CD4-positive, alpha-beta T cell treated with Interleukin-17A for 4 hours (primary cell): ENCODE measurements at regions not wholly inside any gene's neighbourhood (a gene's known extent, or its start where the extent isn't known, plus 50 kb on each side); places are given as distances from the start of the nearest gene placed in this dataset.
"Not testable (repeated sequence)": the region's sequence is repeated elsewhere in the genome, so short reads cannot be mapped to it uniquely, and the experiment has no call there.

Source experiments
- DNase-seq: peaks from one replicate; pipeline ENCODE4 v3.0.0-alpha.2; 2020; ENCODE audit warnings: mixed read lengths

DNA sequence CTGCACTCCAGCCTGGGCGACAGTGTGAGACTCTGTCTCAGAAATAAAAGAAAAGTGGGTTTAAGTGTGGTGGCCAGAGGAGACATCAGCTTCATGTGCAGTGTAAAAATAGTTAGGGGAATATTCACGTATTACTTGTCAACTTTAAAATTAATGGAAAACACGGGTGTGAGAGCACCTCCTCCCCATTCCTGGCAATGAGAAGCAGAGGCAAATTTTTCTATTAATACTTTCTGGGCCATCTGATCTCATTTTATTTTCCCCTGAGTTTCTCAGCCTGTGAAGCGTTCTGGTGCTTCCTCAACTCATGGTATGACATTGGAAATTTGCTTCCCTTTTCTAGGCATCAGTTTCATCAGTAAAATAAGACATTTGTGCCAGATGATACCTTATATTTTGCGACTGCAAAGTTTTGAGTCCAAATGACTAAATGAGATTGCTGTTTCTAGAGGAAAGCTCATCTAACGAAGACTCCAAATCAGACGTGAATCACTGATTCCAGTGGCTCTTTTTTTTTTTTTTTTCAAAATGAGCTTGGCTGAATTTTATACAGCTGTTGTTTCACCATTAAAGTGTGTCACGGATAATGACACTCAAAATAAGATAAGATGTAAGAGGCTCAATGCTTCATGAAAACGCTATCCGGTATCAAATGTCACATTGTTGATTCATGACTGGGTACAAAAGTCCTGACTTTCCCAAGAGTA, 104.6 kb downstream of the MSX2 start:
- DNase-seq: no peak

DNA sequence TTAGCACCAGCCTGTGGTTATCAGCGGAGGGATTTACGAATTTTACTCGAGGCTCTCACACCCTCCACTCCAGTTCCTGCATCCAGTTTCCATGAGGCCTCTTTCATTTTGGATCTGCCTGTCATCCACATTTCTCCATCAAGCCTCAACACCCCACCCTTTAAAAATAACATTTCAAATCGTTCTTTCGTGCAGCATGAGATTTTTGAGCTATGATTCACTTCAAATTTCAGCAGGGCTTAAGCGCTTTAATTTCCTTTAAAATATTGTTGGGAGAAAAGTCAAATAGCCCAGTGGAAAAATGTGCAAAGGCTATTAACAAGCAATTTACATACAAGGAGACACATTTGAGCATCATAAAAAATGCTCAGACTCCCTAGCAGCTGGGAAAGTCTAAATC, 103.2 kb downstream of the MSX2 start:
- DNase-seq: no peak

DNA sequence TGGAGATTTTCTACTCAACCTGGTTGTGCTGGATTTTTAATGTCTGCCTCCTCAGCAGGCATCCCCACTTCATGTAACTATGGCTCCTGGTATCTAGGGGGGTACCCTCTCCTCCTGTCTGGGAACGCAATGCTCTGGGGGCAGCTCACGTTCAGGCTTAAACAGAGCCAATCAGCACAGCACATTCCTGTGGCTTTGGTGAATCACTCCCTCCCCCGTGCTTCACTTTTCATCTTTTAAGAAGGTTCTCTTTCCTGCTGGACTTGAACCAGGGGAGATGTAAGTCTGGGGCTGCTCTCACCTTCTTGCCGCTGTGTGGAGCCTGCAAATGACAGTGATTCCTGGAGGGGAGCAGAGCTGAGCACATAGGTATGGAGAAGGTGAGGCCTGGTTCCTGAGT, 101.2 kb downstream of the MSX2 start:
- no peak for DNase-seq

DNA sequence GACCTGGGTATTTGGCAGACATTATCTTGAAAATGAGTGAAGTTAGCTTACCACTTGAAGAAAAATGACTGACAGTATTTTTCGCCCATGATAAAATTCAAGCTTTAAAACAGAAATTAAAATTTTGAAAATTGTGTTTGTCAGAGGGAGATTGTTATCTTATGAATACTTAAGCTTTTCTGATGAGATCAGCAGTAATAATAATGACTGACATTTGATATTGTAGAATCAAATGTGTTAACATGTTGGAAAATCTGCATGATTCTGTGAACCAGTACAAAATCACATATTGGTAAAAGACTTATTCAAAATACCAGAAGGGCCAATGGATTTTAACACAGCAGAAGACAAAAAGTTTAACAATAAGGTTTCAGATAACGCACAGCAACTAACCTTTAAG, 94.0 kb downstream of the MSX2 start:
- DNase-seq: no peak

DNA sequence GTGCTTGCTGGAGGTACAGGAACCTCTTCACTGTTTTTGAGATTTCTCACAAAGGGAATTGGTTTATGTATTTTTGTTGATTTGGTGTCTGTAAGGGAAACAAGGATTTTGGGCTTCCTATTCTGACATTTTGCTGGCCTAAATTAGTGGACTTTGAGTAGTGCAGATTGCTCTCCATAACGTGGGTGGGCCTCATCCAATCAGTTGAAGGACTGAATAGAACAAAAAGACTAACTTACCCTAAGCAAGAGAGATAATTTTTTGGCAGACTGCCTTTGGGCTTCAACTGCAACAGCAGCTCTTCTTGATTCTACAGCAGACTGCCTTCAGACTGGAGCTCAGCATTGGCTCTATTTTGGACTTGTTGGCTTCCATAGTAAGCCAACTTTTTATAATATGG, 93.2 kb downstream of the MSX2 start:
- no peak for DNase-seq

DNA sequence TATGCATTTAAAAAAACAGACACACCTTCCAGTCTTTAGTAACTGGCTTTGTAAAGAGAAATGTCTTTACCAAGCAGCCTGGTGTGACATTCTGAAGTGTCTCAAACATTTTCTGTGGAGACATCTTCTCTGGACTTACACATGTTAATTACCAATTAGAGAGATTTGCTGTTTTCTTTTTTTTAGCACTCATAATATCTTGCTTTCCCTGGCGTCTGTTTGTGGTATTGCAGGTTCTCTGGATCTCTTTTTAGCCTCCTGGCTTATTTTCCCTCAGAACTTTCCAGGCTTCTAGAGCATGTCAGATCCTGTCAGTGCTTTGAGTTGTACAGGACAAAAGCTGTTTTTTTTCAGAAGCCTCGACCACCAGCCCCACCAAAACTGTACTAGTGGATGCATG, 92.5 kb downstream of the MSX2 start:
- DNase-seq: no peak

DNA sequence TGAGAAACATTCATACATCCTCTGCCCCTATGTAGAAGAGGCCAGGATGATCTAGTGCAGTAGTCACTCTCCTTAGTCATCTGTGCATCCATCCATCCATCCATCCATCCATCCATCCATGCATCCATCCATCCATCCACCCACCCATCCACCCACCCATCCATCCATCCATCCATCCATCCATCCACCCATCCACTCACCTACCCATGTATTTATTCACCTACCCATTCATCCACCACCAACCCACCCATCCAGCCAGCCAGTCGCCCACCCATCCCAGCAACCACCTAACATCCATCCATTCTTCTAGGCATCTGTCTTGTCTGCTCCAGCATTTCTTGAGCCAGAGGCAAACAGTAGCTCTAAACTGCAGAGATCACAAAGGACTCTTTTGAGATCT, 87.1 kb downstream of the MSX2 start:
- no peak for DNase-seq

DNA sequence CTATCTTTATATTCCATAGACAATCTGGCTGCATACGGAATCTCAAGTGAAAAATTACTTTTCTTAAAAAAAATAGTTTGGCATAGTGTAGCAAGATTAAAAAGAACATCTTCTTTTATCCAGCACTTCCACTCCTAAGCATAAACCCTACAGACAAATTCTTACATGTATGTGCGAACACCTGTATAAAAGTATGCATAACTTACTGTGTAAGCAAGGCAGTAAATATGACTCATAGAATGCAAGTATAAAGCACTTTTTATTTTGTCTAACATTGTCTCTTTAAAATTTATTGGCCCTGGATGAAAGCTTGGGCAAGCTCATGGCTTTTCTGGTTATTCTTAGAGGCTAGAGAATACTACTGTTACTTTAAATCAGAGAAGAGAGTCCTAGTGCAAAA, 86.4 kb downstream of the MSX2 start:
- no peak for DNase-seq

DNA sequence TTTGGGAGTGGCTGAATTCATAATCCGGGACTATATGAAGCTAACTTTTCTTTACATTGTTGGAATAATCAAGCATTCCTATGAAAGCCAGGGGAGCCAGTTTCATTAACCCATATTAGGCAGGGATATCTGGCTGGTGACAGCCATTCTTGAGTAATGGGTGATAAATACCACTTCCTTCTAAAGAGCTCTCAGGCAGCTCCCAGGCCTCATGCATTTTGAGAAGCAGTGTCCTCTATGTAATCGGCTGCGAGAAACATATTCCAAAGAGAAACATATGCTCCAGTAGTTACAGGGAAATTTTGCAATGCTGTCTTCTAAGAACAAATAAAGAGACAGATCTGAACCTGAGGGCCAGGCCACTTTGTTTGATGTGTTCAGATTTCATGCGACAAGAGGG, 83.1 kb downstream of the MSX2 start:
- no peak for DNase-seq

DNA sequence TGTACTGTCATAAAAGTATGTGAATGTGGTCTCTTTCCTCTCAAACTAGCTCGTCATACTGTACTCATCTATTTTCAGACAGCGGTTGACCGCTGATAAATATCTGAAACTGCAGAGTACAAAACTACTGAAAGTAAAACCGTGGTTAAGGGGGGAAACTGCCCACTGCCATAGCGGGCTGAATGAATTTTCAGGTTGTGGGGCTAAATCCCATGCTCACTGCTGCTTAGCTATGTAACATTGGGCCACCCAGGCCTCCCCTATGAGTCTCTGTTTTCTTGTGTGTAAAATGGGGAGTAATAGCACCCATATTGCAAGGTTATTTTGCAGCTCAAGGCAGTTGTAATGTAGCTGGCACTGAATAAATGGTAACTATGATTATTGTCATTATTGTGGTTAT, 82.3 kb downstream of the MSX2 start:
- no peak for DNase-seq

DNA sequence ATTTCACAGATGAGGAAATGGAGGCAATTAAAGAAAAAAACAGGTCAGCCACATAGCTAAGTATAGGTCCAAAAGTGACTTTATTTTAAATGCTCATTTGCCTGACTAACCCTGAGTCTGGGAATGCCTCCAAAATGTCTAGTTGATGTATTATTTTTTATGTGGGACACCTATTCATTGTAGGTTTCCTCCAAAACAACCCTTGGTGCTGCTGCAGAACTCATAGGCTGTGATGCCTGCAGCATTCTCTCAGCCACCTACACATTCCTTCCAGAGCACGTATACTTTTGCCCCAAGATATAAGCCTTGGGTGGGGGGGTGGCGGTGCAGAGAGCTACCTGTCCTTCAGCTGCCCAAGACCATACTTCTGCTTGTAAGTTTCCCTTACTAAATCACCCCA, 77.4 kb downstream of the MSX2 start:
- no peak for DNase-seq

DNA sequence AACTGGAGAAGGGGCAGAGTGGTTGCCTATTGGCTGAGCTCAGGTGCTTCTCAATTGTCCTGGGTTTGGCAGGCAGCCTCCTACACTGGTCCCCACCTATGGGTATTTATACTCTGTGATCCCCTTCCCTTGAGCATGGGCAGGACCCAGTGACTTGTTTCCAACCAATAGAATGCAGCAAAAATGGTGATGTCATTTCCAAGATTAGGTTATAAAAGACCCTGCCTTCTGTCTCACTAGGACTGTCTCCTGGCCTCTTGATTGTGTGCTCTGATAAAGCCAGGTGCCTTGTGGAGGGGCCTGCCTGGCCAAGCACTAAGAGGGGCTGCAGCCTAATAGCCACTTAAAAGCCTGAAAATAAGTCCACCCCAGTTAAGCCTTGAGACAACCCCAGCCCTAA, 76.1 kb downstream of the MSX2 start:
- DNase-seq: no peak

DNA sequence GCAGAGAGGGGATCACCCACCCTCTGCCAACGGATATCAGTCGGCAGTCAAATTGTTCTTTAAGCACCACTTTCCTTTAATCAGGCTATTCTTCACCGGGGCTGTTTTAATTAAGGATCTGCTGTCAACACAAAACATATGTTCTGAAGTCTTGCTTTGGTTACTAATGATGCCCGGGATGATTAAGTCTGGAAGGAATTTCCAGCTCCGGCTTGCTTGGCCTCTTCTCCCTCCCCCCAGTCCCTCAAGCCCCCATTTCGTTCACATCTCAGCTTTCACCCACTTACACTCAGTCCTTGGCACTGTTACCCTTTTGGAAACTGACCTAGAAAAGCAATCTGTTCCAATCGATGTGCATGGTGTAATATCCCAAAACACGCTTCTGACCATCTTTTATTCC, 74.7 kb downstream of the MSX2 start:
- DNase-seq: no peak

DNA sequence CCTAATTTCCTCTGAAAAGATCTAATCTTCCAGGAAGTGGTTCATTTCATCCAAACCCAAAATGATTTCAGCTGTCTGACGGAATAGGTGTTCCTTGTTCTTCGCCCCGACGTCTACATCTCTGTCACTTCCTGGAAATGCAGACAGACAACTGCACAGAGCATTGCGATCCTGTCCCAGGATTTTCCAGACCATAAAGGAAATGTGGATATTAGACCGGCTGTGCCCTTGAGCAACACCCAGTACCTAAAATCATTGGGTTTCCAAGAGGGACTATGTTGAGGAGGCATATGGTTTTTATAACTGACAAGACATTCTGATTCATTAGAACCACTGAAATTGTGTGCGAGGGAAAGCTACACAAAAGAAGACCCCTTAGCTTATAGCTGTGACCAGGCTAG, 74.2 kb downstream of the MSX2 start:
- DNase-seq: no peak

DNA sequence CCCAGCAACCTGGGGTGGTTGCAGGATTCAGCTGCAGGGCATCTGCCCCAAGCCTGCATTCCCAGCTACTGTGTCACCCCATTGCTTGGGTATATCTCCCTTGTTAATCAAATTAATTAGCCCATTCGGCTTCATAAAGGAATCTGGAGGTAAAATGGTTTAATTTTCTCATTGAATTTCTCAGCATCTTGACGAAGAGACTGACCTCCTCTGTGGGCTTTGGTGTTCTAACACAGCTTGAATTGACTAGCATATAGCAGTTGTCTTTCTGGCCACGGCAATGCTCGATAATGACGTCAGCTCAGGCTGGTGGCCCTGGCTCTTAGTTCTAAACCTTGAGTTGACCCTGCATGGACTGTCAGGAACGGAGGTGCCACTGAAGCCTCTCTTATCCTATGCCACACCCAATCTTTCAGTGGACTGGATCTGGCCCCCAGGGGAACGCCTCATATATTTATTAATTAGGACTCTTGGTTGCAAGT, 72.4 kb downstream of the MSX2 start:
- no peak for DNase-seq

DNA sequence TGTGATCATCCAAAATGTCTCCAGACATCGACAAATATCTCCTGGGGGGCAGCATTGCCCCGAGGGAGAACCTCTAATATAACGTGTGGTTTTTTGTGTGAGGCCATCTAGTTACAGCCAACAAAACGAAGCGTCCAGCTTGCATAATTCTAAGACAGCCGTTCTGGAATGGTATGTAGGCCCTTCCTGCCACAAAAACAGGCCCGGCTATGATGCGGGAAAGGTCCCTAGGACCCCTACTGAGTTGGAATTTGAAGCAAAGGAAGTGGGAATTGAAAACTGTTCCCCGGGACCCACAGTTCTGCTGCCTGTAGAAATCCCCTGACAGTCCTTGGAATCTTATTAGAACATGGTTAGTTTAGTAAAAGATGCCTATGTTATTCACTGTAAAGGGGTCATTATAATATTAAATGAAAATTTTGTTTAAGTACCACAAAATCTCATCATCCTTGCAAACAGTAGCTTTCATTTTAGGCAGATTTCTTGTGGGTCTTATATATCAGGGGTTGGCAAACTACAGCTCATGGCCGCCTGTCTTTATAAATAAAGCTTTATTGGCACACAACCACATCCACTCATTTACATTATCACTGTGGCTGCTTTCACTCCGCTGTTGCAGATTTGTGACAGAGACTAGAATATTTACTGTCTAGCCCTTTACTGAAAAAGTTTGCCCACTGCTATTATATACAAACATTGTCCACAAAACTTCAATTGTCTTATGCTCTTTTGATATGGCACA, 70.7 kb downstream of the MSX2 start:
- no peak for DNase-seq

DNA sequence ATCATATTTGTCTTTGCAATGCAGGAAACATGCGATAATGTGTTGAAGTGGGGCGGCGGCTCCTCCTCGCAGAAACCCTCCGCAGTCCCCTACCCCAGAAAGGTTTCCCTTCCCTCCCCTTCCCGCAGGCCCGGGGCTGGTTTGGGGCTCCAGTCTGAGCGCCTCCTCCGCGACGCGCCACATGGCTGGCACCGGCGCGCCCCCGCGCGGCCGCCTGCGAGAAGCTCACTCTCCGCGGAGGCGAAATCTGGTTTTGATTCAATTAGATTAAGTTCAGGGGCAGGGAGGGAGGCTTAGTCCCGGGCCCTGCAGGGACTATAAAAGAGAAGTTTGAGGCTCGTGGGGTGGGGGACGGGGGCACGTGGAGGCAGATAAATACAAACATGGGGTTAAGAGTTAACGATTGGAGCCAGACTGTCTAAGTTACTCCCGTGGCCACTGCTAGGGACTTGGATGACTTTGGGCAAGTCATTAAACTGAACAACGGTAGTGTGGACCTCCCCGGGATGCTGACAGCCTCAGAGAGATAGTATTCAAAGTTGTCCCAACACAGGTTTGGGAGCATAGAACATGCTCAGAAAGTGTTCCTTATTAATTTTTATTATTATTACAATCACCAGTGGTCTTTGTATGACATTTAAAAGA, 69.4 kb downstream of the MSX2 start:
- peak; percentile 30 for DNase-seq

DNA sequence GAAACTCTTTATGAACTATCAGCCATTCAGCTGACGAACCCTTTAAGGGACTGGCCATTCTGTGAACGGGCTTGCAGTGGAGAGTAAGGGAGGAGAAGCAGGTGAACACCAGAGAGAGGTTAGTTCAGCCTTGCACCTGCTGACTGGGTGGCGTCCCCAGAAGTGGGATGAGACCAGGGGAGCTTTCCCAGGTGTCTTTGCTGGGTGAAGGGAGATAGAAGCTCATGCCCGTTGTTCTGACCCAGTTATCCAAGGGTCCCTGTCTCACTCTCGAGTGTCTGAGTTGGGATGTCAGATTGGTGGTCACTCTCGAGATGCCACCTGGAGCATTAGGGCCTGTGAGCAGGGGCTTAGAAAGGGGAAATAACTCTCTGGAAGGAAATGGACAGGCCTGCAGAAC, 68.7 kb downstream of the MSX2 start:
- no peak for DNase-seq

DNA sequence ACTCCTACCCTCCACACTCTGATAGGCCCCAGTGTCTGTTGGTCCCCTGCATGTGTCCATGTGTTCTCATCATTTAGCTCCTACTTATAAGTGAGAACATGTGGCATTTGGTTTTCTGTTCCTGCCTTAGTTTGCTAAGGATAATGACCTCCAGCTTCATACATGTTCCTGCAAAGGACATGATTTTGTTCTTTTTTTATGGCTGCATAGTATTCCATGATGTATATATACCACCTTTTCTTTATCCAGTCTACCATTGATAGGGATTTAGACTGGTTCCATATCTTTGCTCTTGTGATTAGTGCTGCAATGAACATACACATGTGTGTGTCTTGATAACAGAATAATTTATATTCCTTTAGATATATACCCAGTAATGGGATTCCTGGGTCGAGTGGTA, 67.9 kb downstream of the MSX2 start:
- DNase-seq: not testable (repeated sequence)

DNA sequence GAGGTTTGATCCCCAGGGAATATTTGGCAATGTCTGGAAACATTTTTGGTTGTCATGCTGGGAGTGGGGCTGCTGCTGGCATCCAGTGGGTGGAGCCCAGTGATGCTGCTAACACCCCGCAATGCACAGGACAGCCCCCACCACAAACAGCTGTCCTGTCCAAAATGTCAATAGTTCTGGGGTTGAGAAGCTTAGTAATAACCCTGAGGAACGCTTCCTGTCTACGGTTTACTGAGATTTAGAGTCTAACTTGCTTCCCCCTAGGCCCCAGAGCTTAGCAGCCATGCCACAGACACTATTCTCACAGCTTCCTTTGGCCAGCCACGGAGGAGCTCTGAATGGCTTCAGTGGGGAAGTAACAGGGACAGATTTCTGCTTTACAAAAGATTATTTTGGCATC, 66.5 kb downstream of the MSX2 start:
- DNase-seq: no peak

DNA sequence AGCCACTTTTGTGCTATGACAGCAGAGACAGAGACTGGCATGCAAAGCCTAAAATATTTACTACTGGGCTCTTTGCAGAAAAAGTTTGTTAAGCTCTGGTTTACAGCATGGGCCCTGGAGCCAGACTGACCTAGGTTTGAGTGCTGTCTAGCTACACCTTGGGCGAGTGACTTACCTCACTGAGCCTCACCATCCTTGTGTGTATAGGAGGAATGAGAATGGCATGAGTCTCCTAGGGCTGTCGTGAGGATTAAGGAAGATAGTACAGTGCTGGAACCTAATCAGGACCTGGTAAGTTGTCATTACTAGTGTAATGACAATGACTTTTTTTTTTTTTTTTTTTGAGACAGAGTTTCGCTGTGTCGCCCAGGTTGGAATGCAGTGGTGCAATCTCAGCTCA, 65.2 kb downstream of the MSX2 start:
- DNase-seq: no peak

DNA sequence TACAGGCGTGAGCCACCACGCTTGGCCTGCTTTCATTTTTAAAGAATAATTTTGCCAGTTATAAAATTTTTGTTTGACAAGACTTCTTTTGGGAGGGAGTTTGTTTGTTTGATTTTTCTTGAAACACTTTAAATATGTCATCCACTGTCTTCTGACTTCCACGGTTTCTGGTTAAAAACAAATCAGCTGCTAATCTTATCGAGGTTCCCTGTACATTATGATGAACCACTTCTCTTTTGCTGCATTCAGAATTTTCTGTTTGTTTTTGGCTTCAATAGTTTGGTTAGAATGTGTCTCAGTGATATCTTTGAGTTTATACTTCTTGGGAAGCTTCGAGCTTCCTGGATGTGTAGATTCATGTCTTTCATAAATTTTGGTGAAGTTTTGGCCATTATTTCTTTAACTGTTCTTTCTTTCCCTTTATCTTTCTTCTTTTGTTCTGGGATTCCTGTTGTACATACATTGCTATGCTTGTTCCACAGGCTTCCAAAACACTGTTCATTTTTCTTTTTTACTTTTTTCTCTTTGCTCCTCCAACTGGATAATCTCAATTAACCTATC, 60.8 kb downstream of the MSX2 start:
- DNase-seq: no peak
